Mucosa of gallbladder (tissue), 1 donor: ENCODE measurements at regions not wholly inside any gene's neighbourhood (a gene's known extent, or its start where the extent isn't known, plus 50 kb on each side); places are given as distances from the start of the nearest gene placed in this dataset.
"Not testable (repeated sequence)": the region's sequence is repeated elsewhere in the genome, so short reads cannot be mapped to it uniquely, and the experiment has no call there.

Experiments
- DNase-seq: peaks from one replicate; pipeline ENCODE4 v3.0.0-alpha.2; 2020; ENCODE audit warnings: low spot score
- donor health status: DM: no; HTN: no; CAD: no.

- DNase-seq, result no peak
Measured at GRCh38 chr18:78448591-78448990, 531.0 kb upstream of the SALL3 start.

- no peak for DNase-seq
Measured at GRCh38 chr18:78454221-78454620, 525.4 kb upstream of the SALL3 start.

GRCh38 chr18:78455386-78455785 lies 524.2 kb upstream of the SALL3 start:
- DNase-seq, result no peak

GRCh38 chr18:78457011-78457410 lies 522.6 kb upstream of the SALL3 start:
- no peak for DNase-seq

GRCh38 chr18:78457731-78458130 lies 521.9 kb upstream of the SALL3 start:
- no peak for DNase-seq

- no peak for DNase-seq
Measured at GRCh38 chr18:78458356-78458755, 521.3 kb upstream of the SALL3 start.

- no peak for DNase-seq
Measured at GRCh38 chr18:78459668-78460067, 520.0 kb upstream of the SALL3 start.

- DNase-seq, result no peak
Measured at GRCh38 chr18:78460558-78460957, 519.1 kb upstream of the SALL3 start.

GRCh38 chr18:78473563-78473962 lies 506.1 kb upstream of the SALL3 start:
- no peak for DNase-seq

GRCh38 chr18:78477840-78478239 lies 501.8 kb upstream of the SALL3 start:
- DNase-seq, result no peak

GRCh38 chr18:78479443-78479842 lies 500.2 kb upstream of the SALL3 start:
- no peak for DNase-seq

- DNase-seq, result no peak
Measured at GRCh38 chr18:78480262-78481054, 499.2 kb upstream of the SALL3 start.

- no peak for DNase-seq
Measured at GRCh38 chr18:78482378-78482777, 497.2 kb upstream of the SALL3 start.

GRCh38 chr18:78487649-78488048 lies 492.0 kb upstream of the SALL3 start:
- no peak for DNase-seq

- DNase-seq, result no peak
Measured at GRCh38 chr18:78492064-78492812, 487.4 kb upstream of the SALL3 start.

- no peak for DNase-seq
Measured at GRCh38 chr18:78492813-78493371, 486.7 kb upstream of the SALL3 start.

GRCh38 chr18:78493490-78493889 lies 486.1 kb upstream of the SALL3 start:
- not testable (repeated sequence) for DNase-seq

- no peak for DNase-seq
Measured at GRCh38 chr18:78494204-78495085, 485.2 kb upstream of the SALL3 start.

GRCh38 chr18:78495550-78495949 lies 484.1 kb upstream of the SALL3 start:
- no peak for DNase-seq

- no peak for DNase-seq
Measured at GRCh38 chr18:78496079-78496478, 483.5 kb upstream of the SALL3 start.

- no peak for DNase-seq
Measured at GRCh38 chr18:78497641-78498040, 482.0 kb upstream of the SALL3 start.

- DNase-seq, result no peak
Measured at GRCh38 chr18:78499586-78499985, 480.0 kb upstream of the SALL3 start.
